ENCODE measurements at regions not wholly inside any gene's neighbourhood (a gene's known extent, or its start where the extent isn't known, plus 50 kb on each side); places are given as distances from the start of the nearest gene placed in this dataset.

DNA sequence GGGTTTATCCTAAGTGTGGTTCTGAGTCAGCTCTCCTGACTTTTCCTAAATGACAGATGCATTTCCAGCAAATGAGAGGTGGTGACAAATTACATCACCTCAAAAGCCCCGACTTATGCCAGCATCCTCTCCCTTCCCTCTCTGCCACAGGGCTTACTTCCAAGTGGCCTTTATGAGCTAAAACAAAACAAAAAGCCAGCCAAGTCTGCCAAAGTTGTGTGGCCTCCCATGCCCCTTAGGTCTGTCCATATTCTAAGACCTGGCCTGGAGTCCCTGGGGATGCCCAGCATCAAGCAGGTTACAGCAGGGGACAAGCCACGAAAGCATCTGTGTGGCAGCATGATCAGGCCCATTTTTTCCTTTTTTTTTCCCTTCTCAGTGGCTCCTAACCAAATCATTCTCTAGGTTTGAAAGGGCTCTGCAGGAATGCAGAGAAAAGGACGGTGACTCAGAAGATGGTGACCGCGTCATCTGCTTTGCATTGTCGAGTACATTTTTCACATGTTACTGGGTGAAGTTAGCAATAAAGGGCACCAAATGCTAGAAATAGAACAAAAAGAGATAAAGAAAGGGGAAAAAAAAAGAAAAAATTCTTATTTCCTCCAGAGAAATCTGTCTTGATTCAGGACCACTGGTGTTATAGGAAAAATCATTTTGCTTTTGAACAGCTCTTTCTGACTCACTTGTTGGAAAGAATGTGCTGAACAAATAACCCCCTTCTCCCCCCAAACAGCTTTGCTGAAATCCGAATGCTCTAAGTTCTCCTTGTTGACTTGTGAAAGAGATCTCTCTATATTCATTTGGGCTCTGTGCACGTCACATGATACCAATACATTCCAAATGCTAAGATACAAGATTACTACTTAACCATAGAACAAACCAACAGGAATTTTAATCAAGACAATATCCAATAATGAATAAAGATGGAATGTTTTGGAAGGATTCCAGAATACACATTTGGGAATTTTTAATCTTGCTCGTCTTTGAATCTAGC lies 178.7 kb downstream of the EN1 start:
- in situ Hi-C loops (cut with MboI; ENCODE audit: low pct_unique_long_range_greater_than_20kb, low sequenced_read_pairs, unreplicated experiment), result no loop called here
- TF ChIP-seq, protein P1, sequence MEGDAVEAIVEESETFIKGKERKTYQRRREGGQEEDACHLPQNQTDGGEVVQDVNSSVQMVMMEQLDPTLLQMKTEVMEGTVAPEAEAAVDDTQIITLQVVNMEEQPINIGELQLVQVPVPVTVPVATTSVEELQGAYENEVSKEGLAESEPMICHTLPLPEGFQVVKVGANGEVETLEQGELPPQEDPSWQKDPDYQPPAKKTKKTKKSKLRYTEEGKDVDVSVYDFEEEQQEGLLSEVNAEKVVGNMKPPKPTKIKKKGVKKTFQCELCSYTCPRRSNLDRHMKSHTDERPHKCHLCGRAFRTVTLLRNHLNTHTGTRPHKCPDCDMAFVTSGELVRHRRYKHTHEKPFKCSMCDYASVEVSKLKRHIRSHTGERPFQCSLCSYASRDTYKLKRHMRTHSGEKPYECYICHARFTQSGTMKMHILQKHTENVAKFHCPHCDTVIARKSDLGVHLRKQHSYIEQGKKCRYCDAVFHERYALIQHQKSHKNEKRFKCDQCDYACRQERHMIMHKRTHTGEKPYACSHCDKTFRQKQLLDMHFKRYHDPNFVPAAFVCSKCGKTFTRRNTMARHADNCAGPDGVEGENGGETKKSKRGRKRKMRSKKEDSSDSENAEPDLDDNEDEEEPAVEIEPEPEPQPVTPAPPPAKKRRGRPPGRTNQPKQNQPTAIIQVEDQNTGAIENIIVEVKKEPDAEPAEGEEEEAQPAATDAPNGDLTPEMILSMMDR (IDR thresholded peaks at IDR 0.05; ENCODE audit: extremely low read depth, insufficient read depth, missing control alignments), result no peak
- no peak for DNase-seq (ENCODE audit: low spot score)

DNA sequence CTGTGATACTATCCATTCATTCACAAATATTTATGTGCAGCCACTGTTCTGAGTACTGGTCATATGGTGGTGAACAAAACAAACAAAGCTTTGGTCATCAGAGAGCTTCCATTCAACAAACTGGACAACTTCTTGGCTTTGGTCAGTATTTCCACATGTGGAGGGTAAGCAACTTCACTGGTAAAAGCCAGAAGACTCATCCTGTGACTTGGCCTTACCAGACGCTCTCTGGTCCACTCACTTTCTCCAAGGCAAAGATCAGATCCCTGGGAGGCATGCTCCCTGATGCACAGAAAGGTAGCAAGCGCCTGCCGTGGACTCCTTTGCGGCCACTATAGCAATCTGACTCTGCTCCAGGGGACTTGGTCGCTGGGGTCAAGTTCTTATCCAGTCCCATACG lies 179.5 kb downstream of the EN1 start:
- TF ChIP-seq, protein P1 (IDR thresholded peaks at IDR 0.05; ENCODE audit: extremely low read depth, insufficient read depth, missing control alignments), result no peak
- in situ Hi-C loops (cut with MboI; ENCODE audit: low pct_unique_long_range_greater_than_20kb, low sequenced_read_pairs, unreplicated experiment), result no loop called here
- no peak for DNase-seq (ENCODE audit: low spot score)

DNA sequence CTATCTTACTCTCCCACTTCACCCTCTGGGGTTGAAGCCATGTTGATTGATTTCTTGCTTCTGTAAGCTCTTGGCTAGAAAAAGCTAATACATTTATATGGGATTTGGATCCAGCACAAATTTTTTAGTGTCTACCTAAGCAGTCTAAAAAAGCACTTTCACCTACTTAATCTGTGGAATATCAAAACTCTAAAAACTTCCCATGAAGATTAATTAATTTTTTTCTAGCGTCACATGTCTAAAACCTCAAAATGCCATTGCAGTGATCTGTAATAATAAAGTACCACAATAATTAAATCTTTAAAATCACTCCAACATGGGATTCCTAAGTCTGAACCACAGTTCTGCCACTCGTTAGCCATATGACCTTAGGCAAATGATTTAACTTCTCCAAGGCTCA lies 180.1 kb downstream of the EN1 start:
- in situ Hi-C loops (cut with MboI; ENCODE audit: low pct_unique_long_range_greater_than_20kb, low sequenced_read_pairs, unreplicated experiment), result no loop called here
- TF ChIP-seq, protein P1 (IDR thresholded peaks at IDR 0.05; ENCODE audit: extremely low read depth, insufficient read depth, missing control alignments), result no peak

DNA sequence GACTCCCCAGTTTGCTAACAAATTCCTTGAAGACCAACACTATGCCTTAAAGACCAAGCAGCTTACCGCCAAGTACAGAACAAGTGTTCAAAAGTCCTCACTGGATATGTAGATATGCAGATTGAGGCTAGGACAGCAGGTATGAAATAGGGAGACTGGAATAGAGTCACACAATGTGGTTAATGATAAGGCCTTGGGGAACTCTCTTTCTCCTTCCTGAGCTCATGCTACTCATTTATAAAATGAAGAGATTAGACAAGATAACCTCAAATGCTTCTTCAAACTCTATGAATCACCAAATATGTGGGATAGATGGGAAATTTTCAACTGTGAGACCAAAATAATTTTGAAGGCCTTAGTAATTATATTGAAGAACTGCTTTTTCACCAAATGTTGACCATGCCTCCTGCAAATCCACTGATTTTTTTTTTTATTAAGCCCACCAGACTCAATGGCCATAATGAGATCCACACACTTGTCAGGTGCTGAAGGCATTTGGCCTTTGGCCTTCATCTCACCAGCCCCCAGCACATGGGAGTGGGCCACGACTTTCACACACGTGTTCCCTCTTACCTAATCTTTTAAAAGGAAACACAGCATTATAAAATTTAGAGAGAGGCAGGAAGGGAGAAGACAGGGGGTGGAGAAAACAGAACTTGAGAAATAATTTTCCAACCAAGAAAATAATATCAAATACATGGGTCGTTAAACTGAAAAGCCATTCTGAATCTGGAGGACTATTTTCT lies 181.5 kb downstream of the EN1 start:
- in situ Hi-C loops (cut with MboI; ENCODE audit: low pct_unique_long_range_greater_than_20kb, low sequenced_read_pairs, unreplicated experiment), result no loop called here
- TF ChIP-seq, protein P1 (IDR thresholded peaks at IDR 0.05; ENCODE audit: extremely low read depth, insufficient read depth, missing control alignments), result no peak
- no peak for DNase-seq (ENCODE audit: low spot score)

More for the DNA sequence above, 180.1 kb downstream of the EN1 start:
- no peak for DNase-seq (ENCODE audit: low spot score)

DNA sequence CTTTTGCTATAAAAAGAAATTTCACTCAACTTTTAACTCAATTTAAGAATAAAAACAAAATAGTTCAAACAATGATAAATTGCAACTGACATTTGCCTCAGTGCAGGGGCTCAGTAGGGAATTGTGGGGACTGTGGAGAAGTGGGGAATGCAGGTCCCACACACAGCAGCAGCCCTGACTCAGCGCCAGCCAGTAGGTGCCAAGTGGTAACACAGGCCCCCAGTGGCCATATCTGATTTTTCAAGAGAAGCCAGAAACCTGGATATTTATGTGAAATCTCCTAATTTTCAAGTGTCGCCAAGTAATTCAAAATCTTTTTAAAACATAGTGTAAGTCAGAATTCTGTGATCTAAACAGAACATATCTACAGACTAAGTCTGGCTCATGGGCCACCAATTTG lies 186.3 kb downstream of the EN1 start:
- in situ Hi-C loops (cut with MboI; ENCODE audit: low pct_unique_long_range_greater_than_20kb, low sequenced_read_pairs, unreplicated experiment), result no loop called here
- DNase-seq (ENCODE audit: low spot score), result no peak
- TF ChIP-seq, protein P1 (IDR thresholded peaks at IDR 0.05; ENCODE audit: extremely low read depth, insufficient read depth, missing control alignments), result no peak

DNA sequence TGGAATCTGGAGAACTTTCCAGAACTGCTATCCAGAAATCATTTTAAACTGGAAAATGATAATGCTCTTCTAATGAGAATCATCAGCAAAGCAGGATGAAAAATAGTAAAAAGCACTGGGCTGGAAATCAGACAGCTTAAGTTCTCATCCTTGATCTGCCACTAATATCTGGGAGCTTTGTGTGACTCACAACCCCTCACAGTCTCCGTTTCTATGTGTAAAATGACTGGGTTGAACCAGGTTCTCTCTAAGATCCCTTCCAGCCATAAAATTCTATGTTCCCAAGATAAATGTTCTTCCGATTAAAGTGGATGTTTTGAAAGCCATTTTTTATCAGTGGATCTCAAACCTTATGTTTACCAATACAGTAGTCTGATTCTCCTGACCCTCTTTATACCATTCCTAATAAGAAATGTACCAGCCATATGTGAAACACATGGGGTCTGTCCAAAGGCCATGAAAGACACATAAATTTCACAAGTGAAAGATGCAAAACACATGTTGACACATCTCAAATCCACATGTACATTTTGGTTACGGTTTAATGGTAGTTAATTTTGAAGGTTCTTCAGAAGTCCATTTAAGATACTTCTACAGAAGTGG lies 188.8 kb downstream of the EN1 start:
- in situ Hi-C loops (cut with MboI; ENCODE audit: low pct_unique_long_range_greater_than_20kb, low sequenced_read_pairs, unreplicated experiment), result no loop called here
- TF ChIP-seq, protein P1 (IDR thresholded peaks at IDR 0.05; ENCODE audit: extremely low read depth, insufficient read depth, missing control alignments), result no peak
- no peak for DNase-seq (ENCODE audit: low spot score)

All from GM13977 (cell line).